GM23338 (cell line): ENCODE measurements at regions not wholly inside any gene's neighbourhood (a gene's known extent, or its start where the extent isn't known, plus 50 kb on each side); places are given as distances from the start of the nearest gene placed in this dataset.

Experiments used
- ATAC-seq: fragments of 200-7000 bp; cut with Tn5 transposase; 3 replicates; pipeline ENCODE4 v1.9.1; 2020
- DNase-seq: peaks from one replicate; pipeline ENCODE4 v3.0.0-alpha.2; 2015; ENCODE audit warnings: low spot score
- H2AFZ ChIP-seq: fragments of 200-600 bp; sonication (generic); 2 replicates; pipeline ENCODE4 v1.8.0; 2016; ENCODE audit warnings: antibody characterized with exemption, mild to moderate bottlenecking, moderate library complexity
- H3F3A ChIP-seq: fragments of 200-600 bp; sonication (generic); replicated peaks from 2 replicates; pipeline ENCODE4 v1.8.0; 2017; ENCODE audit warnings: antibody characterized with exemption, mixed run types, low read depth
- H3K27ac ChIP-seq: fragments of 200-600 bp; sonication (generic); 2 replicates; pipeline ENCODE4 v1.6.1; 2016; ENCODE audit warnings: low read depth
- H3K27me3 ChIP-seq: fragments of 200-600 bp; sonication (generic); 2 replicates; pipeline ENCODE4 v1.8.0; 2016; ENCODE audit warnings: mild to moderate bottlenecking, mixed run types, moderate library complexity; ENCODE audit not compliant: insufficient read depth
- H3K36me3 ChIP-seq: fragments of 200-600 bp; sonication (generic); 2 replicates; pipeline ENCODE4 v1.8.0; 2016; ENCODE audit warnings: mild to moderate bottlenecking; ENCODE audit not compliant: insufficient read depth
- H3K4me1 ChIP-seq: fragments of 200-600 bp; sonication (generic); 2 replicates; pipeline ENCODE4 v1.8.0; 2016; ENCODE audit warnings: mild to moderate bottlenecking, moderate library complexity; ENCODE audit not compliant: insufficient read depth
- H3K4me2 ChIP-seq: fragments of 200-600 bp; sonication (generic); 2 replicates; pipeline ENCODE4 v1.7.1; 2017; ENCODE audit warnings: mixed run types
- H3K4me3 ChIP-seq: fragments of 200-600 bp; sonication (generic); 2 replicates; pipeline ENCODE4 v1.6.1; 2016; ENCODE audit warnings: mixed run types
- H3K79me2 ChIP-seq: fragments of 200-600 bp; sonication (generic); replicated peaks from 2 replicates; pipeline ENCODE4 v1.8.0; 2017; ENCODE audit warnings: mild to moderate bottlenecking; ENCODE audit not compliant: insufficient read depth
- H3K9me2 ChIP-seq: fragments of 200-600 bp; sonication (generic); 2 replicates; pipeline ENCODE4 v1.8.0; 2017; ENCODE audit not compliant: insufficient read depth
- H4K20me1 ChIP-seq: fragments of 200-600 bp; sonication (generic); replicated peaks from 2 replicates; pipeline ENCODE4 v1.8.0; 2017; ENCODE audit warnings: mild to moderate bottlenecking; ENCODE audit not compliant: insufficient read depth
- H3K27ac Mint-ChIP-seq: 2 replicates; pipeline ENCODE4 v1.8.0; 2020; ENCODE audit warnings: inconsistent platforms, mild to moderate bottlenecking, moderate library complexity, mixed read lengths
- H3K27me3 Mint-ChIP-seq: 3 replicates; pipeline ENCODE4 v1.8.0; 2022; ENCODE audit warnings: low read depth, mild to moderate bottlenecking, moderate library complexity, mixed read lengths, inconsistent platforms; ENCODE audit not compliant: insufficient read depth, poor library complexity
- H3K36me3 Mint-ChIP-seq: 3 replicates; pipeline ENCODE4 v1.8.0; 2021; ENCODE audit warnings: low read depth, mild to moderate bottlenecking, inconsistent platforms, moderate library complexity, mixed read lengths
- H3K4me1 Mint-ChIP-seq: 3 replicates; pipeline ENCODE4 v1.8.0; 2020; ENCODE audit warnings: mild to moderate bottlenecking, inconsistent platforms, mixed read lengths
- H3K4me3 Mint-ChIP-seq: 3 replicates; pipeline ENCODE4 v1.8.0; 2021; ENCODE audit warnings: moderate library complexity, mild to moderate bottlenecking, inconsistent platforms, mixed read lengths
- H3K9me3 Mint-ChIP-seq: 3 replicates; pipeline ENCODE4 v1.8.0; 2020; ENCODE audit warnings: moderate library complexity, mild to moderate bottlenecking, inconsistent platforms, mixed read lengths
- CREB1 ChIP-seq: fragments of 250-450 bp; sonication (Bioruptor Pico); IDR thresholded peaks from 2 replicates; pipeline ENCODE4 v1.5.0; 2020; ENCODE audit warnings: low read depth, mild to moderate bottlenecking, moderate library complexity
- CTCF ChIP-seq, 2 experiments: fragments of 200-600 bp in 1 of 2; sonication (generic) in 1 of 2; conservative IDR thresholded peaks; 2 replicates each; pipeline versions ENCODE4 v1.5.1 to v1.6.1; 2016 to 2017; ENCODE audit warnings: antibody characterized with exemption in 2 of 2, low read depth in 2 of 2, mild to moderate bottlenecking in 2 of 2, moderate library complexity in 1 of 2
- ETS1 ChIP-seq: IDR thresholded peaks from 2 replicates; pipeline ENCODE4 v1.6.1; 2016; ENCODE audit warnings: antibody characterized with exemption
- EZH2 ChIP-seq: fragments of 200-600 bp; sonication (generic); IDR thresholded peaks from one replicate; pipeline ENCODE4 v1.8.0; 2017; ENCODE audit warnings: antibody characterized with exemption, mild to moderate bottlenecking, low read depth; ENCODE audit not compliant: unreplicated experiment
- EZH2phosphoT487 ChIP-seq: fragments of 200-600 bp; sonication (generic); IDR thresholded peaks from one replicate; pipeline ENCODE4 v1.8.1; 2018; ENCODE audit warnings: antibody characterized with exemption; ENCODE audit not compliant: unreplicated experiment
- JUNB ChIP-seq: IDR thresholded peaks from one replicate; pipeline ENCODE4 v1.6.1; 2016; ENCODE audit warnings: antibody characterized with exemption; ENCODE audit not compliant: unreplicated experiment
- NANOG ChIP-seq: IDR thresholded peaks from 2 replicates; pipeline ENCODE4 v1.6.1; 2016; ENCODE audit warnings: antibody characterized with exemption, borderline replicate concordance
- POLR2AphosphoS5 ChIP-seq: IDR thresholded peaks from 2 replicates; pipeline ENCODE4 v1.6.1; 2016; ENCODE audit warnings: antibody characterized with exemption, low read depth
- REST ChIP-seq: IDR thresholded peaks from one replicate; pipeline ENCODE4 v1.6.1; 2018; ENCODE audit warnings: antibody characterized with exemption; ENCODE audit not compliant: unreplicated experiment
- STAT1 ChIP-seq: IDR thresholded peaks from one replicate; pipeline ENCODE4 v1.6.1; 2016; ENCODE audit warnings: antibody characterized with exemption; ENCODE audit not compliant: unreplicated experiment
- ZNF114 ChIP-seq: fragments of 250-450 bp; sonication (Bioruptor Pico); IDR thresholded peaks from 2 replicates; pipeline ENCODE4 v1.5.0; 2020; ENCODE audit warnings: mild to moderate bottlenecking, moderate library complexity
- ZNF331 ChIP-seq: fragments of 250-450 bp; sonication (Bioruptor Pico); IDR thresholded peaks from 2 replicates; pipeline ENCODE4 v1.5.0; 2020; ENCODE audit warnings: low read depth, mild to moderate bottlenecking, moderate library complexity
- ZNF462 ChIP-seq: fragments of 250-450 bp; sonication (Bioruptor Pico); IDR thresholded peaks from 2 replicates; pipeline ENCODE4 v1.5.0; 2020; ENCODE audit warnings: mild to moderate bottlenecking, moderate library complexity

GRCh38 chr18:59814891-59815290, 84.9 kb upstream of the PMAIP1 start:
- Mint-ChIP-seq H3K4me1 (no peaks in the 10 kb centered on the region), H3K4me3 (no peak overlapping the region), H3K27me3 (peaks cover 4% of the 10 kb centered on the region), H3K9me3 (no peaks in the 10 kb centered on the region; the same call in 2 of the 3 replicates), H3K36me3 (no peaks in the 10 kb centered on the region), H3K27ac (no peak overlapping the region)
- no peak overlapping the region for H3K4me3 ChIP-seq
- no peaks in the 10 kb centered on the region for H4K20me1 ChIP-seq
- ATAC-seq (no peak), DNase-seq (no peak)
- H3K79me2 ChIP-seq = no peaks in the 10 kb centered on the region
- peak overlapping the region; percentile 43; the same call in 1 of the 2 replicates for H2AFZ ChIP-seq
- no peak overlapping the region for H3K27ac ChIP-seq
- no peaks in the 10 kb centered on the region for H3K27me3 ChIP-seq
- no peaks in the 10 kb centered on the region for H3F3A ChIP-seq
- H3K9me2 ChIP-seq = no peaks in the 10 kb centered on the region
- TF ChIP-seq STAT1 = no peak
- no peak for TF ChIP-seq ZNF114
- TF ChIP-seq CTCF (conservative IDR thresholded peaks at IDR 0.05; ENCODE audit: low read depth in 2 of 2) = no peak
- no peak for TF ChIP-seq ETS1
- TF ChIP-seq ZNF331 (CRISPR knock-in tag) = no peak
- TF ChIP-seq JUNB = no peak
- no peak for TF ChIP-seq POLR2AphosphoS5
- TF ChIP-seq EZH2phosphoT487 = no peak
- TF ChIP-seq EZH2 = no peak
- no peak for TF ChIP-seq ZNF462 (CRISPR knock-in tag)
- no peak for TF ChIP-seq CREB1
- TF ChIP-seq NANOG = no peak
- no peak for TF ChIP-seq REST
- no peak overlapping the region for H3K4me2 ChIP-seq
- H3K4me1 ChIP-seq = no peaks in the 10 kb centered on the region
- H3K36me3 ChIP-seq = no peaks in the 10 kb centered on the region
